ENCODE measurements at regions not wholly inside any gene's neighbourhood (a gene's known extent, or its start where the extent isn't known, plus 50 kb on each side); places are given as distances from the start of the nearest gene placed in this dataset.

- no peak for TF ChIP-seq CTCF (IDR thresholded peaks at IDR 0.05; ENCODE audit: borderline replicate concordance, extremely low read depth, low read length, poor library complexity, severe bottlenecking)
- no peak for TF ChIP-seq EZH2 (IDR thresholded peaks at IDR 0.05; ENCODE audit: borderline replicate concordance, low read depth, low read length, severe bottlenecking)
These were observed 305.0 kb upstream of the TNC start for GRCh38 chr9:115422932-115423440.

Measured in DND-41 (cell line).